OCI-LY7 (cell line): ENCODE measurements at regions not wholly inside any gene's neighbourhood (a gene's known extent, or its start where the extent isn't known, plus 50 kb on each side); places are given as distances from the start of the nearest gene placed in this dataset.

Experiments used
- EZH2phosphoT487 ChIP-seq: fragments of 200-600 bp; sonication (generic); IDR thresholded peaks from 2 replicates; pipeline ENCODE4 v1.6.1; 2018; ENCODE audit warnings: low read depth, borderline replicate concordance, mild to moderate bottlenecking, mixed run types, antibody characterized with exemption, low read length, moderate library complexity, mixed read lengths
- TF ChIP-seq, protein P1 (sequence below): fragments of 200-600 bp; sonication (generic); conservative IDR thresholded peaks from 2 replicates; pipeline ENCODE4 v1.5.1; 2014; ENCODE audit warnings: mild to moderate bottlenecking, antibody characterized with exemption, low read length, moderate library complexity, mixed read lengths

DNA sequence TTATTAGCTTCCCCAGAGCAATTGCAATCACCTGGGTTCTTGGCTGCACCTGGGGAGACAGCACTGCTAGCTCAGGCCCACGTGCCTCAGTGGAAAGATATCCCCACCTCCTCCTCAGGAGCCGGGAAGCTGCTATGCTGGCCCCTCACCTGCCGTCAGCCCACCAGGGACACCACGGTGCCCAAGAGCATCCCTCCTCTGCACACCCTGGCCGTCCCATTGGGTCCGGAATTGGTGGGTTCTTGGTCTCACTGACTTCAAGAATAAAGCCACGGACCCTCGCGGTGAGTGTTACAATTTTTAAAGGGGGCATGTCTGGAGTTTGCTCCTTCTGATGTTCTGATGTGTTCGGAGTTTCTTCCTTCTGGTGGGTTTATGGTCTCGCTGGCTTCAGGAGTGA lies 72.3 kb upstream of the MEF2A start:
- no peak for TF ChIP-seq EZH2phosphoT487
- TF ChIP-seq, protein P1, sequence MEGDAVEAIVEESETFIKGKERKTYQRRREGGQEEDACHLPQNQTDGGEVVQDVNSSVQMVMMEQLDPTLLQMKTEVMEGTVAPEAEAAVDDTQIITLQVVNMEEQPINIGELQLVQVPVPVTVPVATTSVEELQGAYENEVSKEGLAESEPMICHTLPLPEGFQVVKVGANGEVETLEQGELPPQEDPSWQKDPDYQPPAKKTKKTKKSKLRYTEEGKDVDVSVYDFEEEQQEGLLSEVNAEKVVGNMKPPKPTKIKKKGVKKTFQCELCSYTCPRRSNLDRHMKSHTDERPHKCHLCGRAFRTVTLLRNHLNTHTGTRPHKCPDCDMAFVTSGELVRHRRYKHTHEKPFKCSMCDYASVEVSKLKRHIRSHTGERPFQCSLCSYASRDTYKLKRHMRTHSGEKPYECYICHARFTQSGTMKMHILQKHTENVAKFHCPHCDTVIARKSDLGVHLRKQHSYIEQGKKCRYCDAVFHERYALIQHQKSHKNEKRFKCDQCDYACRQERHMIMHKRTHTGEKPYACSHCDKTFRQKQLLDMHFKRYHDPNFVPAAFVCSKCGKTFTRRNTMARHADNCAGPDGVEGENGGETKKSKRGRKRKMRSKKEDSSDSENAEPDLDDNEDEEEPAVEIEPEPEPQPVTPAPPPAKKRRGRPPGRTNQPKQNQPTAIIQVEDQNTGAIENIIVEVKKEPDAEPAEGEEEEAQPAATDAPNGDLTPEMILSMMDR, result no peak
